ENCODE measurements at regions not wholly inside any gene's neighbourhood (a gene's known extent, or its start where the extent isn't known, plus 50 kb on each side); places are given as distances from the start of the nearest gene placed in this dataset.

DNA sequence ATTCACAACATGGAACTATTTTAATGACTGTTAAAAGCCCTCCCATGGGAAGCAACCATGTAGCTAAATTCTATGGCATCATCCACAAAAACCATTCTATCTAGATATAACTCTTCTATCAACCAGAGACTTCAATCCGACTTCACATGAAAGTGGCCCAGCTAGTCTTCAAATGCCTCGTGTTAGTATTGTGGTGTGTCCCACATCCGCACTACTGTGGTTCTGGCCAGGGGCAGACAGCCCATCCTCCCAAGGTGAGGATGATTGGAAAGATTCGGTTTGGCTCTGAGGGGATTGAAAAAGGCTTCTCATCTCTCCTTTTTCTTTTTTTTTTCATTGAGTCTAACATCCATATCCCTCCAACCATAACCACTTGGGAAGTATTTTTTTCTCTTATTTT, 253.0 kb upstream of the KLF6 start:
- DNase-seq (ENCODE audit: low spot score): no peak
- TF ChIP-seq, protein P1, sequence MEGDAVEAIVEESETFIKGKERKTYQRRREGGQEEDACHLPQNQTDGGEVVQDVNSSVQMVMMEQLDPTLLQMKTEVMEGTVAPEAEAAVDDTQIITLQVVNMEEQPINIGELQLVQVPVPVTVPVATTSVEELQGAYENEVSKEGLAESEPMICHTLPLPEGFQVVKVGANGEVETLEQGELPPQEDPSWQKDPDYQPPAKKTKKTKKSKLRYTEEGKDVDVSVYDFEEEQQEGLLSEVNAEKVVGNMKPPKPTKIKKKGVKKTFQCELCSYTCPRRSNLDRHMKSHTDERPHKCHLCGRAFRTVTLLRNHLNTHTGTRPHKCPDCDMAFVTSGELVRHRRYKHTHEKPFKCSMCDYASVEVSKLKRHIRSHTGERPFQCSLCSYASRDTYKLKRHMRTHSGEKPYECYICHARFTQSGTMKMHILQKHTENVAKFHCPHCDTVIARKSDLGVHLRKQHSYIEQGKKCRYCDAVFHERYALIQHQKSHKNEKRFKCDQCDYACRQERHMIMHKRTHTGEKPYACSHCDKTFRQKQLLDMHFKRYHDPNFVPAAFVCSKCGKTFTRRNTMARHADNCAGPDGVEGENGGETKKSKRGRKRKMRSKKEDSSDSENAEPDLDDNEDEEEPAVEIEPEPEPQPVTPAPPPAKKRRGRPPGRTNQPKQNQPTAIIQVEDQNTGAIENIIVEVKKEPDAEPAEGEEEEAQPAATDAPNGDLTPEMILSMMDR (IDR thresholded peaks at IDR 0.05; ENCODE audit: extremely low read depth, missing control alignments): no peak

DNA sequence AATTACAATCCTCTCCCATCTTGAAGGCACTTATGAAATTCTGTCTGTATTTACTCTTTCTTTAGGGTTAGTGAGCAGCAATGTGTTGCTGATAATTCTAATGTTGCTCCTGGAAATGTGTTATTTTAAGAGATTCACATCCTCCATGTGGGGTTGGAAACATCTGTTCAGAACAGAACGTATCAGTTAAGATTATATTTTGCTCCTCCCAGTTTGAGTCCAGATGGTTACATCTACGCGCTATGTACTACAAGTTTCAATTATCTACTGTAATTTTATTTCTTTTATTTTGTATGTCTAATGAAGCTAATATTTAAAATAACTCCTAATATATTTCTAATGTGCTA, 250.6 kb upstream of the KLF6 start:
- no peak for DNase-seq (ENCODE audit: low spot score)
- TF ChIP-seq, protein P1 (IDR thresholded peaks at IDR 0.05; ENCODE audit: extremely low read depth, missing control alignments): no peak

DNA sequence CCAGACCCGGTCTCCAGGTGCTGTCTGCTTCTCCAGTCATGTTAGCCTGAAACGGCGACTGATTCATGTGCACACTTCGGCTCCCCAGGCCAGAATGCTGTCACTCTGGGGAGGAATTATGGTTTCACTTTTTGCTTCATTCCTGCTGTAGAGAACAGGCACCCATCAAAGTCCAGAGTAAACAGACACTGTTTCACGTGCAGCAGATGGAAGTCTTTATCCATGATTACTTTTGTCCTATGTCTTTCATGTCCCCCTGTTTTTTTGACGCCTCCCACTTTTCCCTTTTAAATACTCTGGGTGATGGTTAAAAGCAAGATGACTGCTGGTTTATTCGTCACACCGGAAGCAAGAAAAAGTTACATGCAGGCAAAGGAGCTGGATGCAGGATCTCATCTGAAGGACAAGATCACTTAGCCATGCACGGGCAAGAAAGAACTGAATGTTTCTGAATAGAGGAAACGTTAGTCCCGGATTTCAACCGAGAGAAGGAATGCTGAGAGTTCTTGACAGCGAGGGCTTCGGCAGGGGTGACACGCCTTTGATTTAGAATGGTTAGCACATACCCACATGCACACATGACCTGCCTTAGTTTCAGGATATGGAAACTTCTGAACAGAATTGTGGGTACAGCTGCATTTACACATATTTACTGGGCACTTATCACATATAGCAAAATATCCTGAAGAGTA, 250.0 kb upstream of the KLF6 start:
- TF ChIP-seq, protein P1 (IDR thresholded peaks at IDR 0.05; ENCODE audit: extremely low read depth, missing control alignments): no peak
- no peak for DNase-seq (ENCODE audit: low spot score)

DNA sequence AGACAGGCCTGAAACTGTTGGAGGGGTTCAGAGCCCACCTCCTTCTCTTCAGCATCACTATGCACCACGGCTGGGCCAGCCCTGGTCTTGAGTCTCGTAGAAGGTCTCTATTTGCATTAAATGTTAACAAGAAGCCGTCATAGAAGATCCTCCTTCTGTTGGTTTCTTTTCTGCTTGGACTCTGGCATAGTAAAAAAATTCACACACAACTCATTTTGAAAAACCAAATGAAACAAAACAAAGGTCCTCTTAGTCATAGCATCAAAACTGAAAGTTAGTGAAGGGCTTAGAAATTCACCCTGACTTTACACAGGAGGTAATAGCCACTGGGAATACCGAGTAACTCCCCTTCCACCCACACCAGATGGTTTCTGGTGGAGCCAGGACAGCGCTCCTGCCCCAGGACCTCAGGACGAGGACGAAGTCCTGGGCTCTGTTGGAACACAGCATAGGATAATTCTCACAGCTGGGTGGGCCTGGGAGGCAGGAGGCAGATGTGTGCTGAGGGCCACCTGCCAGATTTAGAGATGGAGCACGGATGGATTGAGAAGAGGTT, 248.4 kb upstream of the KLF6 start:
- DNase-seq (ENCODE audit: low spot score): peak; percentile 67
- TF ChIP-seq, protein P1 (IDR thresholded peaks at IDR 0.05; ENCODE audit: extremely low read depth, missing control alignments): no peak

GRCh38 chr10:4029866-4030265, 244.9 kb upstream of the KLF6 start:
- TF ChIP-seq, protein P1 (IDR thresholded peaks at IDR 0.05; ENCODE audit: extremely low read depth, missing control alignments): no peak
- DNase-seq (ENCODE audit: low spot score): no peak

DNA sequence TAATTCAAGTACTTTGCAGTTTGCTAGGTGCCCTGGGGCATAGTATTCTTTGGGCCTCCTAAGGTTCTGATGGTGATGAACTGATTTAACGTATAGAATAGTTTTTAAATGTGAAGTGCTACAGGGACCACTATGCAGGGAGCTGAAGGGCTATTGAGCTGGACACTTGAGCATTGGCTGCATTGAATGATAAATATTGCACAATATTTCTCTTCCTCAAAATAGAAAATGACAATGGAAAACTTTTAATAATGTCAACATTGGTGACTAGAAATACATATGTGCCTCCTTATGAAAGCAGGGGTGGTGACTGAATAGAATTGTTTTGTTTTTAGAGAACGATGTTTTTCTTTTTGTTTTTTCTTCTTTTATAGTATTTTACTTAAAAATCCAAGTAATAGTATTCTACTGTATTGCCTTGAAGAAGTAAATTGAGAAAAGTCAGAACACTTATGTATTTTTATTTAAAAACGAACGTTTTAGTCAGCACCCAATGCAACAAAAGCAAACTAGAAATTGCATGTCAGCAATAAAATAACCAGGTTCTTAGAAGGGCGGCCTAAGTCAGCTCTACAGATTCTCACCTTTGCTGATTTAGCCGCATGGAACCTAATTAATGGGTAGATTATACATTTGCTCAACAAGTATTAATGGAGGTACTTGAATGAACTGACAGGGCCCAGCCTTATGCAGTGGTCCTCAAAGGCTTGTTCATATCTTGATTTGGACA, 244.0 kb upstream of the KLF6 start:
- TF ChIP-seq, protein P1 (IDR thresholded peaks at IDR 0.05; ENCODE audit: extremely low read depth, missing control alignments): no peak
- DNase-seq (ENCODE audit: low spot score): no peak

GRCh38 chr10:4028027-4028471, 243.0 kb upstream of the KLF6 start:
- no peak for DNase-seq (ENCODE audit: low spot score)

More at GRCh38 chr10:4028027-4028471, 243.0 kb upstream of the KLF6 start:
- TF ChIP-seq, protein P1 (IDR thresholded peaks at IDR 0.05; ENCODE audit: extremely low read depth, missing control alignments): no peak

Measured in GM20000 (cell line).